ENCODE measurements at regions not wholly inside any gene's neighbourhood (a gene's known extent, or its start where the extent isn't known, plus 50 kb on each side); places are given as distances from the start of the nearest gene placed in this dataset.

DNA sequence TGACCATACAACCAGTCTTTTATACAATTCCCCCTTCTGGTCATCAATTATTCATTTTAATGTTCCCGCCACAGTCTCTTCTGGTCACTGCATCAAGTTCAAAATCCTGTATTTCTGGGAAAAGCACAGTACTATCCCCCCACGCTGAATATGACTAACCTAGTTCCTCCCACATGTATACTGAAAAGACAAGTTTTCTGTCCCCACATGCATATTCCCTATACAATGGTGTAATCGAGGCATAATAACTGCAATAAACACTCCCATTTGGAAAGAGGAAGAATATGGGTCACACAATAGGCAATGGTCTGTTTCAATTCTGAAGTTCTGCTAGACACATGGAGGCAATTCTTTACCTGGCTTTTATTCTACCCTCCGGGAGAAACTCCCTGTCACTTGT is 344.9 kb downstream of the EFNA5 start:
- no peak for DNase-seq (ENCODE audit: low spot score)

DNA sequence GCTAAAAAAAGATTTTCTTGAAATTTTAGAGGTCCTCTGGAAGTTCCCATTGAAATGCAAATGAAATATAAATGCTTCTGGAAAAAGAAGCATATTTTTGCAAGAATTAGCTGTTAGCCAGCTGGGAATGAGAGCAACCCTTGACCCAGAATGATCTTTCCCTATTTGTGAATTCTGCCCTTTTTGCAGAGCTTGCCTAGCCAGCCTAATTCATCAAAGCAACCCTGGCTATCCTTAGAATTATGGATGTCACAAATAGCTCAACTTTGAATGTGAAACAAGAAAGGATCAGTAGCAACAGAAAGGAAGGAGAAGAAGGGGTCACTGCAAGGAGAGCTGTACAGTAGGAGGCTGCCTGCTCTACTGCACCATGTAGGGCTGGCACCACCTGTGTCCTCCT is 345.9 kb downstream of the EFNA5 start:
- no peak for DNase-seq (ENCODE audit: low spot score)

- DNase-seq (ENCODE audit: low spot score), result no peak
Measured at GRCh38 chr5:107324071-107324470, 346.7 kb downstream of the EFNA5 start.

- DNase-seq (ENCODE audit: low spot score), result no peak
Measured at GRCh38 chr5:107323536-107323935, 347.2 kb downstream of the EFNA5 start.

GRCh38 chr5:107322936-107323335 is 347.8 kb downstream of the EFNA5 start:
- no peak for DNase-seq (ENCODE audit: low spot score)

DNA sequence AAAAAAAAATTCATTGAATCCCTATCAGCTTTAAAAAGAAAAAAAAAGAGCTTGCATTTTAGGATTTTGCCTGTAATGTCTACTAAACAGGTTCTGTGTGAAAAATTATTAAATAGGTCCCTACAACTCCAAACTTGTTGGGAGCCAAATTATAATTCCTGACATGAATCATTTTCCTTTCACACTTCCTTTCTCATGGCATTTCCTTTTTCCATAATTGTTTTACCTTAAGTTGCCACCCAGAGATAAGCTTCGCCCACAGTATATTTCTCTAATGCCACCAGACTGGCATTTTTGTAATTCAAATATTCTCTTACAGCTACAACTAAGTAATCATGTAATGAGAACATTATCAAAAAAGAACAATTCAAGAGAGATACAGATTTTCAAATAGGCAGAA is 348.8 kb downstream of the EFNA5 start:
- DNase-seq (ENCODE audit: low spot score), result no peak

DNA sequence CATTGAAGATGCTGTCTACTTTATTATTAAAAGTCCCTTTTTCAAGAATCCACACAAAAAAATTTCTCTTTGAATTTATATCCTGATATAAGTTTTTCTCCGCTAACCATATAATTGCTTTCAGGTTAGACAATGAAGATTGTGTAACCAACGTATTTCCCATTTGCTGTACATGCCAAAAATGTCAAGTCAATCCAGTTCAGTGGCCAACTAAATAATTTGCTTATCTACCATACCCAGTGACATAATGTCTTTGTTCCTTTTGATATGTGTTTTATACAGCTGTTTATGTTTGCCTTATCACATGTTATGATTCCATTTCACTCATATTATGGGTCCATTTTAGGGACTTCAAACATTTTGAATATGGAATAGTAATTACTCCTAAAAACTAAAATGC is 349.9 kb downstream of the EFNA5 start:
- DNase-seq (ENCODE audit: low spot score), result no peak

- no peak for DNase-seq (ENCODE audit: low spot score)
Measured at GRCh38 chr5:107320376-107320775, 350.4 kb downstream of the EFNA5 start.

- DNase-seq (ENCODE audit: low spot score), result no peak
Measured at GRCh38 chr5:107319901-107320300, 350.8 kb downstream of the EFNA5 start.

DNA sequence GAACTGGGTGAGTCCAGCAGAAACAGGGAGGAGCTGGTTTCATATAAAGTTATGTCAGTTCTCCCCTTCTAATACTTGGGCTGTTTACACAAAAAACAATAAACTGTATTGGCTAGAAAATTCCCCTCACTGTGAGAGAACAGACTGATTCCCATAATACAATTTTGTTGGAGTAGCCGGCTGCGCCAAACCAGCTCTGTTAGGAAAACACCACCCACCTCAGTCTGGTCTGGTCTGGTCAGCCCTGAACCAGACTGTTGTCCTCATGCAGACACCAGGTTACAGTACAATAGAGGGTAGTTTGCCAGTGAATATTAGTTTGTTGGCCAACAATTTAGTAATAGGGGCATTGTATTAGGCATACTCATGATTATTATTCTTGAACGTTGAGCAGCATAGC is 356.4 kb downstream of the EFNA5 start:
- no peak for DNase-seq (ENCODE audit: low spot score)

DNA sequence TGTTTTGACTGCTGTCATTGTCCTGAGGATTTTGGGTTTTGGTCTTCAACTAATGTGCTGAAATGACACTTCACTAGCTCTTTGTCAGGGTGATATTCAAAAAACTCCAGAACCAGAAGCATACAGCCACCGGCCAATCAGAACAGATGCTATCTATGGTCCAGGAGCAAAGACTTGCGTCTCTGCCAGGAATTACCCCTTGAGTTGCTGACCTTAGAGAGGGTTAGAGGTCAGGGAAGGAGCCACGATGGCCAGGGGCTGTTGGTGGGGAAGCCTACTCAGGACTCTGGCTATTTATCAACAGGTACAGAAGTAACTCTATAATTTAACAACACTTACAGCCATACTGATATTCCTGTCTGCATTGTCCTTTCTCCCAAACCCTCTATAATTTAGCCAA is 356.8 kb downstream of the EFNA5 start:
- DNase-seq (ENCODE audit: low spot score), result no peak

- no peak for DNase-seq (ENCODE audit: low spot score)
Measured at GRCh38 chr5:107313098-107313497, 357.6 kb downstream of the EFNA5 start.

GRCh38 chr5:107310181-107310580 is 360.6 kb downstream of the EFNA5 start:
- DNase-seq (ENCODE audit: low spot score), result no peak

- DNase-seq (ENCODE audit: low spot score), result no peak
Measured at GRCh38 chr5:107306594-107306993, 364.1 kb downstream of the EFNA5 start.

DNA sequence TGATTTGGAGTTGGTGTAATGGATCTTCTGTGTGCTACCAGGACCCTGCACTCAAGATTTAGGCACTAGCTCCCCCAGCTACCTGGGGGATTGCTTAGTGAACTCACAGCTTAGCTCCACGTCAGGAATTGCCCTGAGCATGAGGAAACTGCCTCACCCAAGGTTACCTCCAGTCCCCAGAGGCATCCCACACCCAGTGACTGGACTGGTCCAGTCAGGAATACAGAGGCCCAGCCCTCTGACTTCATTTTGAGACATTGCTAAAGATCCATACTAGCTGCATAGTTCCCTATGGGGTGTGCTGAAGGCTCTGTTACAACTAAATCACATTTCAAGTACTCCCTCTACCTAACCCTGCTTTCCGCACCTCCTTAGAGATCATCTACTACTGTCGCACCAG is 364.7 kb downstream of the EFNA5 start:
- no peak for DNase-seq (ENCODE audit: low spot score)

- DNase-seq (ENCODE audit: low spot score), result no peak
Measured at GRCh38 chr5:107304684-107305083, 366.1 kb downstream of the EFNA5 start.

DNA sequence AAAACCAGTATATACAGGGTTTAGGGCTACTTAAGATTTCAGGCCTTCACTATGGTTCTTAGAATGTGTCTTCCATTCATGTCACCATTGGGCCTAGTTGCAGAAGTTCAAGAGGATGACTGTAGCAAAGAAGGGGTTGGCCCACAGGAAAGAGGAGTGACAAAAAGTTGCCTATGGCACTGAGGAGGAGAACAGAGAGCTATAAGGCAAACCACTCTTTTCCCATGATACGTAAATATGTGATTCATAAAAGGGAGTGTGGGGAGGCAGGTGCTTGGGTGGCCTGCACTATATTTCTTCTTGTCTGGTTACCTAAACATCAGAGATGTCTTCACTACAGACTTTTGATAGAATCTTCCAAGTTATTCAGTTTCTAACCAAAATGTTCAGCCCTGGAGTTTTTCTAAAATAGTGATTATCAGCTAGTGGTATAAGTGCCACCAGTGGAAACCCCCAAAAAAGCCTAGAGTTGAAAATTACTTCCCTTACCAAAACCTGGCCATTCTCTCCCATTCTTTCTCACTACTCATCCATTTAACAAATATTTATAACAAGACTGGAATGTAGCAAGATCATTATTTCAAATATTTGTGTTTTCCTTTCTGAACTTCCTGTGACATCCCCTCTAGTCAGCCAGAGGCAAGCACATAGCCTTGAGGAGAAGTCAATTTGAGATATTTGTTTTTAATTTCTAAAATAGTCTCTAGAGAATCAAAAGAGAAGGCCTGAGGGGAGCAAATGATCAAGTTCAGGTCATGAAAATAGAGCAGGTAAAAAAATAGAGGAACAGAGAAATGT is 367.4 kb downstream of the EFNA5 start:
- DNase-seq (ENCODE audit: low spot score), result no peak

DNA sequence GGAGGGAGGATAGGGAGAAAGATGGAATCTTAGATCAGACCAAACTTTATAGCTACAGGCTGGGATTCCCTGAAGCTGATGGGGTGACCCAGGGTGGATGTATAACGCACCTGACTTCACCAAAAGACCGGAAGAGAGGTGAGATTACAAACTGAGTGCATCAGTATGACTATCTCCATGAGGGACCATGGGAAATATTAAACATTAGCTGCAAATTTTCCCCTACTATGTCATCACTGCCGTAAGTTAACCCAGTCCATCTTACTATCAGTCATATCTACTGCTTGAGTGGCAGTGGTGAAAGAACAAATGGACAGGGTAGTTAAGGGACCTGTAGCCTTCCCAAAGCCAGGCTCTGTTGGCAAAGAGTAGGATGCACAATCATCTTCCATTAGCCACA is 368.3 kb downstream of the EFNA5 start:
- DNase-seq (ENCODE audit: low spot score), result no peak

DNA sequence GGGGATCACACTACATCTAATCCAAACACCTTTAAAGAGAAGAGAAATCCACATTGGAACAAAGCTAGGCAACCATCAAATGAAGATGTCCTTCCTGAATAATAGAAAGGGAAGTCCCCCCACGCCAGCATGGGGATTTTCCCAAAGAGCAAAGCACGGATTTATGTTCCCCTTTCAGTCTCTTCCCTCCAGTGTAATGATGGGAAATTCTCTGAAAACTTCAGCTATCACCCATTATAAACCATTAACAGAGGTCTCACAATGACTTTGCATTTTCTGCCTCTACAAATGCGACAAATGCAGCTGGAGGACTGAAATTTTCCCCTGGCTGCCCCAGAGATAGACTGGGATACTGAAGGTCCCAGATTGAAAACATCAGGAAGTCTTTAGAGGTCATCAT is 368.7 kb downstream of the EFNA5 start:
- DNase-seq (ENCODE audit: low spot score), result no peak

DNA sequence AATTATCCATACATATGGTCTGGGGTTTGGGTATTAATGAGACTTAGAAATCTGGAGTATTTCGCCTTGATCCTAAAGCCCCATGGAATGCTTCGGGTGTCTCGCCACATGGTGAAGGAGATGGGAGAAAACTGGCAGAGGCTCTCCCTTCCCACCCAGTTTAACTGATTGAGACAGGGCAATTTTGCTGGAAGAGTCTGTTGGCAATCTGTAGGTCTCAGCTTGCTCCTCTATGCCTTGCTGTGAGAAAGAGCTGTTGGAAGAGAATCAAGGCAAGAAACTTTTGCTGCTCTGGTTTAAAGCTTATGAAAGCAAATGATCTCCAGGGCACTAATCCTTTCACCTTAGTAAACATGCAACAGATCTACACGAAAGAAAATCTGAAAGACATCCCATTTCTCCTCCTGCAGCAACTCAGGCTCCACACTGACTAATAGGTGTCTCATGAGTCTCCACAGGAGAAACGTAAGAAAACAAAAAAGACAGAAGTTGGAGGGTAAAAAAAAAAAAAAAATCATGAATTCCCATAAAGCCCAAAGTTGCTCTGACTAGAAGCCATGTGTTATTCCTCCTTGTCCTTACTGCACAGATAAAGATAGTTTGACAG is 369.9 kb downstream of the EFNA5 start:
- DNase-seq (ENCODE audit: low spot score), result no peak

GRCh38 chr5:107296572-107296971 is 374.2 kb downstream of the EFNA5 start:
- no peak for DNase-seq (ENCODE audit: low spot score)

DNA sequence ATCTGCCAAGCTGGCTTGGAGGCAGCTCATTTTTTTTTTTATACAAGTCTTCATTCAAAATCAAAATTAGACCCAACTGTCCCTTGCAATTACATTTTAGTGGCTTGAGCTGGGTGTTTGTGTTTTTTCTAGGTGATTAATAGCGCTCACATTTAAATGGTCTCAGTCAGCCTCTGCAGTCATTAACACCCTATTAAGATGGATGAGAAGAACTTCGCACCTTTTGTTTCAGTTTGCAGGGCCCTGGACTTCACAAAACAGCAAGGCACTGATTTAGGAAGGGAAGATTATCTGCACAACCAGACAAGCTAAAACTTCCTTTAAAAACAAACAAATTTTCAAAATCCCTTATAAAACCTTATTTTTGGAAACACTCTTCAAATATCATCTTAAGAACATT is 374.8 kb downstream of the EFNA5 start:
- no peak for DNase-seq (ENCODE audit: low spot score)

DNA sequence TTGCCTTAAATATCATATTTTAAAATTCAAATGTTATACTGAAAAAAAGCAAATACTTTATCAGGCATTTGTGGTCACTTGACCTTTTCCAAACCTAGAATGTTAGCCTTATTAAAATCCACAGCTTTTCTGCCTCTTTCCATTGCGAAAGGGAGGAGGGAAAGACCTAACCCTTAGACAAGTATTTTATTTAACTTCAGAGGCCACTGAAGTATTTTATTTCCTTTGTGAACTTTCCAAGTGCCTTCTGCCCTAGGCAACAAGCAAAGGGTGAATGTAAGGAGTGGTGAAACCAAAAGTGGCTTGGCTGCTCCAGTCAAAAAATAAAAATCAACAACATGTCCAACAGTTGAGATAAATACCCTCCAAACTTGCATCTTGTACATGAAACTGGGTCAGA is 376.1 kb downstream of the EFNA5 start:
- no peak for DNase-seq (ENCODE audit: low spot score)

- no peak for DNase-seq (ENCODE audit: low spot score)
Measured at GRCh38 chr5:107294211-107294550, 376.6 kb downstream of the EFNA5 start.

All from CD4-positive, alpha-beta T cell treated with Interleukin-6 at 100 ng/mL for 8 hours (primary cell).